ENCODE measurements at regions not wholly inside any gene's neighbourhood (a gene's known extent, or its start where the extent isn't known, plus 50 kb on each side); places are given as distances from the start of the nearest gene placed in this dataset.

- DNase-seq (ENCODE audit: low spot score) = no peak
- intact Hi-C loops (cut with DNase I) = no loop called here
Observed at GRCh38 chr7:118755067-118755625, 530.6 kb downstream of the ANKRD7 start.

GRCh38 chr7:118757066-118757465 is 532.6 kb downstream of the ANKRD7 start:
- DNase-seq (ENCODE audit: low spot score) = no peak
- intact Hi-C loops (cut with DNase I) = no loop called here

DNA sequence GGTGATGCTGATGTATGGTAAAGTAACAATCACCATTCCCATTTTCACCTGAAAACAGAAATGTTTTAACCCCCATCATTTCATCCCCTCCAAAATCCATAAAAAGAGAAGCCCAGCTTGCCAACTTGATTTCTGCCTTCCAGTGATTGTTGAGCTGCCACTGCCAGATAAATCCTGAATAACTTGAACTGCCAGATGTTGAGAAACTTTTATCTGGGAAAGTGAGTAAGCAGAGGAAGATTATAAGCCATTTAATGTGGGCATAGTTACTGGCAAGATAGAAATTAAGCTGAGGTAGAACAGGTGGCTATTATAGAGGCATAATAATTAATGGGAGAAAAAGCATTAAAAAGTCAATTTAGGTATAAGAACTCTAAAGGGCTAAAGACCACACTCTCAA is 534.1 kb downstream of the ANKRD7 start:
- DNase-seq (ENCODE audit: low spot score) = no peak
- intact Hi-C loops (cut with DNase I) = no loop called here

DNA sequence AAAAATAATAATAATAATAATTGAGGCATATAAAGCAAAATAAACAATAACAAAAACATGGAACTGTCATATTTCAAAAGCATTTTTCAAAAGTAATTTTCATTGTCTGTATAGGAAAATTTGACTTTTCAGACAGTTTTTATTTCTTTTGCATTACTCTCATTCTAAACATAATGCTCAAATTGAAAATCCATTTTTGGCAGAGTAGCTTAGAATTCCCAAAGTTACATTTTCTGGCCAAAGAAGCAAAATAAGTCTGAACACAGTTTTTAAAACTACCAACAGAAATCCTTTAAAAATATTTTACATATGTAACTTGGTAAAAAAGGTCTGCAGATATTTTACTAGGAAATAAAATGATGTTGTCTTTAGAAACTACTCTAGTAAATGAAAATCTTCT is 535.4 kb downstream of the ANKRD7 start:
- intact Hi-C loops (cut with DNase I) = no loop called here
- DNase-seq (ENCODE audit: low spot score) = no peak

GRCh38 chr7:118762451-118762850 is 537.9 kb downstream of the ANKRD7 start:
- intact Hi-C loops (cut with DNase I) = no loop called here
- DNase-seq (ENCODE audit: low spot score) = no peak

DNA sequence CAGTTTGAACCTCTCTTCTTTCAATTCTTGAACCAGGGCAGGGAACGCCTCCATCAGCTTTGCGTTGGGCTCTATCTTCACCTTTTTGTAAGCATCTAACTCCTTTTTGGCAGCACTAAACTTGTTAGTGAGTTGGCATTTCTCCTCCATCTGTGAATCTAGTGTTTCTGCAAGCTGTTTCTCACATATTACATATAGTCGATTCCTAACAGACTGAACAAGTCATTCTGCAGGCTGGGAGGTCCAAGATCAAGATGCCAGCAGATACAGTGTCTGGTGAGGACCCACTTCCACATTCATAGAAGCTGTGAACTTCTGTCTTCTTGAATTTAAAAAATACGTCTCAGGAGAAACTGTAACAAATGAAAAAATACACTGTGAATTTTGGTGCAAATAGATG is 539.7 kb downstream of the ANKRD7 start:
- intact Hi-C loops (cut with DNase I) = no loop called here

GRCh38 chr7:118771672-118772071 is 547.2 kb downstream of the ANKRD7 start:
- no peak for DNase-seq (ENCODE audit: low spot score)
- intact Hi-C loops (cut with DNase I) = no loop called here

More for the DNA sequence above, 539.7 kb downstream of the ANKRD7 start:
- DNase-seq (ENCODE audit: low spot score) = no peak

- intact Hi-C loops (cut with DNase I) = no loop called here
- no peak for DNase-seq (ENCODE audit: low spot score)
Observed at GRCh38 chr7:118777308-118777707, 552.8 kb downstream of the ANKRD7 start.

DNA sequence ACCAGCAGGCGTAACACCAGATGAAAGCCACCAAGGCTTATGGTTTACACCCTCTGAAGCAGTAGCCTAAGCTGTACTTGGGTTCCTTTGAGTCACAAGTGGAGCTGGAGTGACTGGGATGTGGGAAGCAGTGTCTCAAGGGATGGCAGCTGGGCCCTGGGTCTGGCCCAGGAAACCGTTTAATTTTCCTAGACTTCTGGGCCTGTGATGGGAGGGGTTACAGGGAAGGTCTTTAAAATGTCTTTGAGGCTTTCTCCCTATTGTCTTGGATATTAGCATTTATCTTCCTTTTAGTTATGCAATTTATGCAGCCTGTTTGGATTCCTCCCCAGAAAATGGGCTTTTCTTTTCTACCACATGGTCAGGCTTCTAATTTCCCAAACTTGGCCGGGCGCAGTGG is 568.2 kb downstream of the ANKRD7 start:
- intact Hi-C loops (cut with DNase I) = no loop called here
- DNase-seq (ENCODE audit: low spot score) = no peak

- intact Hi-C loops (cut with DNase I) = no loop called here
Observed at GRCh38 chr7:118793582-118793981, 569.1 kb downstream of the ANKRD7 start.

GRCh38 chr7:118794419-118794818 is 569.9 kb downstream of the ANKRD7 start:
- intact Hi-C loops (cut with DNase I) = no loop called here

More at GRCh38 chr7:118793582-118793981, 569.1 kb downstream of the ANKRD7 start:
- DNase-seq (ENCODE audit: low spot score) = no peak

DNA sequence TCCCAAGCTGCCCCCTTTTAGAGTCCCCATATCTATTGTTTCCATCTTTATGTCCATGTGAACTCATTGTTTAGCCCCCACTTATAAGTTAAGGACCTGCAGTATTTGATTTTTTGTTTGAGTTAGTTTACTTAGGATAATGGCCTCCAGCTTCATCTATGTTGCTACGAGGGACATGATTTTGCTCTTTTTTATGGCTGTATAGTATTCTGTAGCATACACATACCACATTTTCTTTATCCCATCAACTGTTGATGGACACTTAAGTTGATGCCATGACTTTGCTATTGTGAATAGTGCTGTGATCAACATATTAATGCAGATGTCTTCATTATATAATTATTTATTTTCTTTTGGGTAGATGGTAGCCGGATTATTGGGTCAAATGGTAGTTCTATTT is 576.9 kb downstream of the ANKRD7 start:
- intact Hi-C loops (cut with DNase I) = no loop called here
- no peak for DNase-seq (ENCODE audit: low spot score)

More at GRCh38 chr7:118794419-118794818, 569.9 kb downstream of the ANKRD7 start:
- DNase-seq (ENCODE audit: low spot score) = no peak

GRCh38 chr7:118802726-118803125 is 578.2 kb downstream of the ANKRD7 start:
- intact Hi-C loops (cut with DNase I) = no loop called here

GRCh38 chr7:118826246-118826645 is 601.7 kb downstream of the ANKRD7 start:
- intact Hi-C loops (cut with DNase I) = no loop called here

More at GRCh38 chr7:118802726-118803125, 578.2 kb downstream of the ANKRD7 start:
- DNase-seq (ENCODE audit: low spot score) = no peak

GRCh38 chr7:118836933-118837332 is 612.4 kb downstream of the ANKRD7 start:
- no peak for DNase-seq (ENCODE audit: low spot score)
- intact Hi-C loops (cut with DNase I) = no loop called here

More at GRCh38 chr7:118826246-118826645, 601.7 kb downstream of the ANKRD7 start:
- DNase-seq (ENCODE audit: low spot score) = no peak

DNA sequence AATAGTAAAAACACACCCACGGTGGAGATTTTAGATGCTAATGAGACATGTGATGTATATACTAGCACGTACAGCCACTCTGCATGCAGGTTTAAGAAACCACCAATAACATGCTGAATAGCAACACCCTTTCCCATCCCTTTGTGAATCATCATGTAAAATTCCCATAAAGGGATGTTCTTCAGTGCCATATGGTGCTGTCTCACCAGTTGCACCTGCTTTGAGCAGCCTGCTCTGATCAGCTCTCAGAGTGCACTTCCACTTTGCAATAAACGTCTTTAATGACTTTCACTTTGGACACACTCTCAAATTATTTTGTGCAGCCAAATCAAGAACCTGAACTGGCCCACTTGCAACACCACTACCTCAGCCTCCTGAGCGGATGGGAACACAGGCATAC is 615.0 kb downstream of the ANKRD7 start:
- no peak for DNase-seq (ENCODE audit: low spot score)
- intact Hi-C loops (cut with DNase I) = no loop called here

GRCh38 chr7:118843456-118843855 is 619.0 kb downstream of the ANKRD7 start:
- no peak for DNase-seq (ENCODE audit: low spot score)
- intact Hi-C loops (cut with DNase I) = no loop called here

- intact Hi-C loops (cut with DNase I) = no loop called here
- no peak for DNase-seq (ENCODE audit: low spot score)
Observed at GRCh38 chr7:118844748-118845147, 620.2 kb downstream of the ANKRD7 start.

GRCh38 chr7:118845791-118846190 is 621.3 kb downstream of the ANKRD7 start:
- DNase-seq (ENCODE audit: low spot score) = no peak
- intact Hi-C loops (cut with DNase I) = no loop called here

GRCh38 chr7:118846977-118847376 is 622.5 kb downstream of the ANKRD7 start:
- no peak for DNase-seq (ENCODE audit: low spot score)
- intact Hi-C loops (cut with DNase I) = no loop called here

DNA sequence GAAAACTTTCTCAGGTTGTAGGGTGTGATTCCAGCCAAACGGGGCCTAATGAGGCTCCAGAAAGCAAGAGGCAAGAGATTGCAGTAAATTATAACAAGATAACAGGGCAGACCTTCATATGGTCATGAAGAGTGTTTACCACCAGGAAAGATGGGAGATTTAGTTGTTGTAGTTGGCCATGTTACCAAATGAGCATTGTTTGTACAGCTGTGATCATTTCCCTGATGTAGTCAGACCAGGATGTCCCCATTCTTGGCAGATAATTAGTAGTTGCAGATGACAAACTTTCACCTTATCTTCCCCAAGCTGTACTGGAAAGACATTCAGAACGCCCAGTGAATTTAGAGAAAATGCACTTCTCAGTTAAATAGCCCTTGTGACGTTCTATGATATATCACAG is 630.8 kb downstream of the ANKRD7 start:
- intact Hi-C loops (cut with DNase I) = no loop called here
- DNase-seq (ENCODE audit: low spot score) = no peak

DNA sequence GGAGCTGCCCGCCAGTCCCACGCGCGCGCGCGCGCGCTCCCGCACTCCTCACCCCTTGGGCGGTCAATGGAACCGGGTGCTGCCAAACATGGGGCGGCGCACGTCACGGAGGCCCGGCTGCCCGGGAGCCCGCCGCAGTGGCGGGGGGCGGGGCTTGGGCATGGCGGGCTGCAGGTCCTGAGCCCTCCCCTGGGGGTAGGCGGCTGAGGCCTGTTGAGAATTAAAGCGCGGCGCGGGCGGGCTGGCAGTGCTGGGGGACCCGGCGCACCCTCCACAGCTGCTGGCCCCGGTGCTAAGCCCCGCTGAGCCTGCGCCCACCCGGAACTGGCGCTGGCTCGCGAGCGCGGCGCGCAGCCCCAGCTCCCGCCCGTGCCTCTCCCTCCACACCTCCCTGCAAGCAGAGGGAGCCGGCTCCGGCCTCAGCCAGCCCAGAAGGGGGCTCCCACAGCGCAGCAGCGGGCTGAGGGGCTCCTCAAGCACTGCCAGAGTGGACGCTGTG is 634.2 kb downstream of the ANKRD7 start:
- peak; percentile 73 for DNase-seq (ENCODE audit: low spot score)

More for the DNA sequence above, 634.2 kb downstream of the ANKRD7 start:
- intact Hi-C loops (cut with DNase I) = no loop called here
